Ishikawa (cell line): ENCODE measurements at regions not wholly inside any gene's neighbourhood (a gene's known extent, or its start where the extent isn't known, plus 50 kb on each side); places are given as distances from the start of the nearest gene placed in this dataset.

Experiments used
- CEBPB ChIP-seq: IDR thresholded peaks from 2 replicates; pipeline ENCODE4 v1.6.1; 2012
- CREB1 ChIP-seq: IDR thresholded peaks from 2 replicates; pipeline ENCODE4 v1.6.1; 2012; ENCODE audit warnings: low read depth
- EP300 ChIP-seq: IDR thresholded peaks from 2 replicates; pipeline ENCODE4 v1.6.1; 2012; ENCODE audit warnings: borderline replicate concordance
- REST ChIP-seq: IDR thresholded peaks from 2 replicates; pipeline ENCODE4 v1.6.1; 2012; ENCODE audit warnings: low read depth, mild to moderate bottlenecking
- TF ChIP-seq, protein P1 (sequence below): IDR thresholded peaks from 2 replicates; pipeline ENCODE4 v1.6.1; 2012

DNA sequence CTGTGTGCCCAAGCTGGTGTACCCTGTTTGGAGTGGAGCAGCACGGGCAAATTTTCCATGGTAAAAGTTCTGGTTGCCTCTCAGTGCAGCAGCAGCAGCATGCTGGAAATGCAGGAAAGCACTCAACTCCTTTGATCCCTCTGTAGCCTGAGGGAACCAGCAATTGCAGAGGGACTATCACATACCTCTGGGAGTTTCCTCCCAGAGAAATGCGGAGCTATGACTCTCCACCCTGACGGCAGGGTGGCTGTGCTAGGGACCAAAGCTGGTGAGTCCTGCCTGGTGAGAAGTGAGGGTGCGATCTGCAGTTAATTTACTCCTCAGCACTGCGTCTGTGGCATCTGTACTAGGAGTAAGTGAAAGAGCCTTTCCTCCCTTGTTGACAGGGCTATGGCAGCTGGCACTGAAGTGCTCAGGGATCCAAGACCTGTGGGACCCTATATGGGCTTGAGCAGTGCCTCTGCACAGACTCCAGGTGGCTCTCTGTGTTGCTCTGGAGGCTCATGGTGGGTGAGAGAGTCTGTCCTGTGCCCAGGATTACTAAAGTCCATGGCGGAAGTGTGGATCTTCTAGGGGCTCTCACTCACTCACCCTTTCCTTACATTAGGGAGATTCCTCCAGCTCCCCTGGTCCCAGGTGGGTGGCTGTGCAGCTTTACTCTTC lies 601.2 kb upstream of the TYRP1 start:
- no peak for TF ChIP-seq CEBPB
- no peak for TF ChIP-seq CREB1
- TF ChIP-seq REST, result no peak
- TF ChIP-seq, protein P1, sequence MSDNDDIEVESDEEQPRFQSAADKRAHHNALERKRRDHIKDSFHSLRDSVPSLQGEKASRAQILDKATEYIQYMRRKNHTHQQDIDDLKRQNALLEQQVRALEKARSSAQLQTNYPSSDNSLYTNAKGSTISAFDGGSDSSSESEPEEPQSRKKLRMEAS, result no peak
- no peak for TF ChIP-seq EP300
